HCT116 (cell line): ENCODE measurements at regions not wholly inside any gene's neighbourhood (a gene's known extent, or its start where the extent isn't known, plus 50 kb on each side); places are given as distances from the start of the nearest gene placed in this dataset.

Experiments
- ATAC-seq: fragments of 200-7000 bp; cut with Tn5 transposase; 2 replicates; pipeline ENCODE4 v1.9.1; 2020; ENCODE audit warnings: mild to moderate bottlenecking, moderate library complexity
- BruUV-seq: library from RNA; stranded (reverse); fragments of 400-500 nt; replicated peaks from 2 replicates; lab custom pipeline; 2021; lab: Mats Ljungman, UMichigan
- CTCF ChIA-PET: fragments of 300-600 bp; sonication (Branson Sonifier 250); formaldehyde crosslinking; loops from one replicate; lab custom pipeline; 2021; ENCODE audit warnings: antibody characterized with exemption; lab: Charles Lee
- POLR2A ChIA-PET: fragments of 300-600, 350-600 bp; sonication (Branson Sonifier 250); formaldehyde crosslinking; loops from one replicate; lab custom pipeline; 2021; ENCODE audit warnings: antibody characterized with exemption; lab: Charles Lee
- RAD21 ChIA-PET, 2 experiments: fragments of 300-600 bp; sonication (Branson Sonifier 250); formaldehyde crosslinking; loops; one replicate each; lab custom pipeline; 2023; ENCODE audit warnings: low total read pairs in 2 of 2; ENCODE audit not compliant: uncharacterized antibody in 2 of 2, unreplicated experiment in 2 of 2, low non-redundant PET in 1 of 2; lab: Charles Lee
- DNase-seq: peaks from one replicate; pipeline ENCODE4 v3.0.0-alpha.2; 2010; ENCODE audit warnings: low read depth, low spot score
- H2AFZ ChIP-seq: fragments of 200-600 bp; shearing (Covaris generic), sonication (generic); 2 replicates; pipeline ENCODE4 v1.6.1; 2017; ENCODE audit warnings: low read depth, mixed run types, mixed read lengths, antibody characterized with exemption, low read length; ENCODE audit not compliant: poor library complexity, severe bottlenecking
- H3K27ac ChIP-seq: 2 replicates; pipeline ENCODE4 v1.5.1; 2012; ENCODE audit warnings: low read depth, low read length
- H3K27me3 ChIP-seq: fragments of 200-600 bp; sonication (generic); 2 replicates; pipeline ENCODE4 v1.6.1; 2016; ENCODE audit warnings: mixed run types, low read length, mixed read lengths; ENCODE audit not compliant: insufficient read depth
- H3K36me3 ChIP-seq, 2 experiments: fragments of 200-500 bp in 1 of 2; fragments of 200-600 bp in 1 of 2; sonication (Bioruptor generic) in 1 of 2; sonication (generic) in 1 of 2; 2 replicates each; pipeline versions ENCODE4 v1.5.1 to v1.6.1; 2014 to 2016; ENCODE audit warnings: low read length in 2 of 2, inconsistent platforms in 1 of 2, mixed read lengths in 1 of 2, mixed run types in 1 of 2; ENCODE audit not compliant: insufficient read depth in 2 of 2, control insufficient read depth in 1 of 2
- H3K4me1 ChIP-seq, 2 experiments: fragments of 200-600 bp in 1 of 2; sonication (generic) in 1 of 2; 2 replicates each; pipeline versions ENCODE4 v1.5.1 to v1.6.1; 2012 to 2017; ENCODE audit warnings: low read length in 2 of 2, inconsistent platforms in 1 of 2, mild to moderate bottlenecking in 1 of 2, mixed read lengths in 1 of 2, mixed run types in 1 of 2, moderate library complexity in 1 of 2; ENCODE audit not compliant: insufficient read depth in 2 of 2, control insufficient read depth in 1 of 2
- H3K4me2 ChIP-seq: fragments of 200-600 bp; sonication (generic); 2 replicates; pipeline ENCODE4 v1.6.1; 2017; ENCODE audit warnings: mixed run types, low read length, mixed read lengths
- H3K4me3 ChIP-seq, 2 experiments: fragments of 200-600 bp in 1 of 2; sonication (generic) in 1 of 2; replicated peaks in 1 of 2; 2 replicates each; pipeline ENCODE4 v1.5.1; 2011 to 2016; ENCODE audit warnings: low read length in 2 of 2, control low read depth in 1 of 2, low read depth in 1 of 2, mild to moderate bottlenecking in 1 of 2, mixed read lengths in 1 of 2, mixed run types in 1 of 2
- H3K79me2 ChIP-seq: fragments of 200-600 bp; sonication (generic); 2 replicates; pipeline ENCODE4 v1.6.1; 2017; ENCODE audit warnings: mild to moderate bottlenecking, mixed run types, low read length, moderate library complexity, mixed read lengths; ENCODE audit not compliant: insufficient read depth
- H3K9ac ChIP-seq: fragments of 200-600 bp; sonication (generic); 2 replicates; pipeline ENCODE4 v1.6.1; 2016; ENCODE audit warnings: low read length, mixed read lengths
- H3K9me2 ChIP-seq: fragments of 200-600 bp; sonication (generic), shearing (Covaris generic); 2 replicates; pipeline ENCODE4 v1.6.1; 2017; ENCODE audit warnings: mixed run types, mild to moderate bottlenecking, moderate library complexity; ENCODE audit not compliant: insufficient read depth
- H3K9me3 ChIP-seq, 2 experiments: fragments of 200-500 bp in 1 of 2; fragments of 200-600 bp in 1 of 2; sonication (Bioruptor generic) in 1 of 2; sonication (generic) in 1 of 2; 2 replicates each; pipeline ENCODE4 v1.6.1; 2014 to 2017; ENCODE audit warnings: low read length in 2 of 2, mixed read lengths in 2 of 2, inconsistent platforms in 1 of 2, low read depth in 1 of 2, mild to moderate bottlenecking in 1 of 2, mixed run types in 1 of 2, moderate library complexity in 1 of 2; ENCODE audit not compliant: control insufficient read depth in 1 of 2, insufficient read depth in 1 of 2
- H4K20me1 ChIP-seq: fragments of 200-600 bp; sonication (generic), shearing (Covaris generic); 2 replicates; pipeline ENCODE4 v1.6.1; 2017; ENCODE audit warnings: mixed run types, mild to moderate bottlenecking, moderate library complexity; ENCODE audit not compliant: insufficient read depth
- CBX3 ChIP-seq: IDR thresholded peaks from 2 replicates; pipeline ENCODE4 v1.6.1; 2012; ENCODE audit warnings: low read depth
- CEBPB ChIP-seq: IDR thresholded peaks from 2 replicates; pipeline ENCODE4 v1.6.1; 2012; ENCODE audit warnings: low read depth
- EGR1 ChIP-seq: IDR thresholded peaks from 2 replicates; pipeline ENCODE4 v1.6.1; 2012; ENCODE audit warnings: low read depth
- ELF1 ChIP-seq: IDR thresholded peaks from 2 replicates; pipeline ENCODE4 v1.6.1; 2012; ENCODE audit warnings: low read depth, borderline replicate concordance
- EZH2 ChIP-seq: fragments of 200-600 bp; sonication (generic); IDR thresholded peaks from 2 replicates; pipeline ENCODE4 v1.6.1; 2017; ENCODE audit warnings: antibody characterized with exemption, mixed run types
- EZH2phosphoT487 ChIP-seq: fragments of 200-600 bp; IDR thresholded peaks from 2 replicates; pipeline ENCODE4 v1.6.1; 2018; ENCODE audit warnings: antibody characterized with exemption, borderline replicate concordance
- FOSL1 ChIP-seq: IDR thresholded peaks from 2 replicates; pipeline ENCODE4 v1.6.1; 2012; ENCODE audit warnings: low read depth
- JUND ChIP-seq: IDR thresholded peaks from 2 replicates; pipeline ENCODE4 v1.6.1; 2012
- POLR2A ChIP-seq: IDR thresholded peaks from 2 replicates; pipeline ENCODE4 v1.7.0; 2011; ENCODE audit warnings: borderline replicate concordance; ENCODE audit not compliant: insufficient read depth, insufficient read length; ENCODE audit errors: extremely low read depth
- POLR2AphosphoS5 ChIP-seq: IDR thresholded peaks from 2 replicates; pipeline ENCODE4 v1.6.1; 2011; ENCODE audit warnings: mild to moderate bottlenecking, low read depth, low read length, moderate library complexity
- RAD21 ChIP-seq: IDR thresholded peaks from 2 replicates; pipeline ENCODE4 v1.6.1; 2012; ENCODE audit warnings: low read depth, mild to moderate bottlenecking
- SP1 ChIP-seq: IDR thresholded peaks from 2 replicates; pipeline ENCODE4 v1.6.1; 2012; ENCODE audit warnings: low read depth
- SRF ChIP-seq: IDR thresholded peaks from 2 replicates; pipeline ENCODE4 v1.6.1; 2012; ENCODE audit warnings: low read depth
- YY1 ChIP-seq: IDR thresholded peaks from 2 replicates; pipeline ENCODE4 v1.6.1; 2011; ENCODE audit warnings: low read length, low read depth, moderate library complexity, mild to moderate bottlenecking; ENCODE audit not compliant: insufficient replicate concordance; ENCODE audit errors: extremely low read depth
- ZFX ChIP-seq: fragments of 450-650 bp; IDR thresholded peaks from 2 replicates; pipeline ENCODE4 v1.6.1; 2017
- intact Hi-C: fragments of 100-400 bp; cut with micrococcal nuclease; formaldehyde crosslinking; loops from 2 replicates; pipeline ENCODE4 v1.10.0; 2022
- TF ChIP-seq, protein P1 (sequence below): IDR thresholded peaks from 2 replicates; pipeline ENCODE4 v1.6.1; 2012; ENCODE audit warnings: low read depth
- TF ChIP-seq, protein P2 (sequence below), 3 experiments: fragments of 200-600 bp in 1 of 3; sonication (generic) in 1 of 3; IDR thresholded peaks in 2 of 3; conservative IDR thresholded peaks in 1 of 3; 2 replicates each; pipeline ENCODE4 v1.5.1; 2012 to 2017; ENCODE audit warnings: low read depth in 2 of 3, low read length in 2 of 3, antibody characterized with exemption in 1 of 3, borderline replicate concordance in 1 of 3, control low read depth in 1 of 3, mild to moderate bottlenecking in 1 of 3, mixed read lengths in 1 of 3, mixed run types in 1 of 3, moderate library complexity in 1 of 3; ENCODE audit not compliant: insufficient read depth in 1 of 3
- TF ChIP-seq, protein P3 (sequence below): IDR thresholded peaks from 2 replicates; pipeline ENCODE4 v1.6.1; 2012
- TF ChIP-seq, protein P4 (sequence below): IDR thresholded peaks from 2 replicates; pipeline ENCODE4 v1.6.1; 2012
- TF ChIP-seq, protein P5 (sequence below): IDR thresholded peaks from 2 replicates; pipeline ENCODE4 v1.6.1; 2011; ENCODE audit warnings: mild to moderate bottlenecking, low read length, moderate library complexity; ENCODE audit not compliant: insufficient replicate concordance; ENCODE audit errors: extremely low read depth

DNA sequence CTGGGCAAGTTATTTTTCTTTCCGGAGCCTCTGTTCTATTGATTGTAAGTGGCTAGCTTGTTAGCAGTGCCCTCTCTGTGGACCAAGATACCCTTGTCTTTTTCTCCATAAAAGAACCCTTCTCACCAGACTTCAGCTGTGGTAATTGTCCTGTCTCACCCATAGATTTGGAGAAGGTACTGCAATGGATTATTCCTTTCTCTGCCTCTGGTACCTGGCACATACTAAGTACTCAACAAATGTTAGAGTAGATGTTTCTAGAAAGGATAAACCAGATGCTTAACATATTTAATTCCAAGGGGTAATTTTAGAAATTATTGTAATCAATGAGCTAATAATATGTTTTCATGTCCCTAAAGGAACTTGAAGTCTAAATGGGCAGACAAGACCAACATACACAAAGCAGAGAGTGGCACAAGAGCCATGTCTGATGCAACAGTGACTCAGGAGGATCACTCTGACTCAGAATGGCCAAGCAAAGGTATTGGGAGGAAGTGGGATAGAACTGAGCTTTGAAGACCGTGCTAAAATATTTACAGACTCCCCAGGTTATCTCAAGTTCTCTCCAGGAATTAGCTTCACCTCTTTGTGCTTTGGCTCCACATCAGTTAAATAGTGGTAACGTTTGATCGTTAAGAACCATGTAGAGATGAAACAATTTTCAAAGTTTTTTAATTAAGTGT lies 129.7 kb upstream of the OSR1 start:
- Histone ChIP-seq H2AFZ (peak overlapping the region; percentile 10), H3K79me2 (no peaks in the 10 kb centered on the region), H4K20me1 (no peaks in the 10 kb centered on the region), H3K27ac (no peak overlapping the region; the same call in 1 of the 2 replicates), H3K9ac (no peak overlapping the region), H3K36me3 (no peaks in the 10 kb centered on the region), H3K4me3 (peak overlapping the region in 1 of 2 experiments; percentile 2; a peak in 1 of 4 replicates), H3K9me3 (no peaks in the 10 kb centered on the region), H3K9me2 (no peaks in the 10 kb centered on the region), H3K27me3 (peaks cover 8% of the 10 kb centered on the region; the same call in 1 of the 2 replicates), H3K4me1 (peaks cover 12 to 21% of the 10 kb centered on the region in 2 experiments), H3K4me2 (peak overlapping the region; percentile 52)
- ChIA-PET RAD21 (no interaction called here), CTCF (no interaction called here), POLR2A (interaction anchor here (0.7 to 1.2 kb wide), 4 partner anchors 10 to 51 kb away, joined by 3 to 6 read pairs (median 3); no protein-coding TSS in a partner anchor)
- ATAC-seq (peak; percentile 95), DNase-seq (peak; percentile 95)
- intact Hi-C loops, result loop anchor here (5.0 kb wide), 1 partner anchor 49 kb away; no protein-coding TSS in a partner anchor
- BruUV-seq, result no TSS peak
- TF ChIP-seq POLR2AphosphoS5 (peak; percentile 75), YY1 (no peak), ZFX (no peak), EZH2phosphoT487 (no peak), CBX3 (peak; percentile 96), CEBPB (peak; percentile 98), EGR1 (no peak), SP1 (peak; percentile 97), EZH2 (no peak), SRF (peak; percentile 83; the same call in 1 of the 2 replicates), ELF1 (no peak; the same call in 1 of the 2 replicates), JUND (peak; percentile 98), POLR2A (no peak), RAD21 (peak; percentile 30), FOSL1 (peak; percentile 99)
- TF ChIP-seq, protein P1, sequence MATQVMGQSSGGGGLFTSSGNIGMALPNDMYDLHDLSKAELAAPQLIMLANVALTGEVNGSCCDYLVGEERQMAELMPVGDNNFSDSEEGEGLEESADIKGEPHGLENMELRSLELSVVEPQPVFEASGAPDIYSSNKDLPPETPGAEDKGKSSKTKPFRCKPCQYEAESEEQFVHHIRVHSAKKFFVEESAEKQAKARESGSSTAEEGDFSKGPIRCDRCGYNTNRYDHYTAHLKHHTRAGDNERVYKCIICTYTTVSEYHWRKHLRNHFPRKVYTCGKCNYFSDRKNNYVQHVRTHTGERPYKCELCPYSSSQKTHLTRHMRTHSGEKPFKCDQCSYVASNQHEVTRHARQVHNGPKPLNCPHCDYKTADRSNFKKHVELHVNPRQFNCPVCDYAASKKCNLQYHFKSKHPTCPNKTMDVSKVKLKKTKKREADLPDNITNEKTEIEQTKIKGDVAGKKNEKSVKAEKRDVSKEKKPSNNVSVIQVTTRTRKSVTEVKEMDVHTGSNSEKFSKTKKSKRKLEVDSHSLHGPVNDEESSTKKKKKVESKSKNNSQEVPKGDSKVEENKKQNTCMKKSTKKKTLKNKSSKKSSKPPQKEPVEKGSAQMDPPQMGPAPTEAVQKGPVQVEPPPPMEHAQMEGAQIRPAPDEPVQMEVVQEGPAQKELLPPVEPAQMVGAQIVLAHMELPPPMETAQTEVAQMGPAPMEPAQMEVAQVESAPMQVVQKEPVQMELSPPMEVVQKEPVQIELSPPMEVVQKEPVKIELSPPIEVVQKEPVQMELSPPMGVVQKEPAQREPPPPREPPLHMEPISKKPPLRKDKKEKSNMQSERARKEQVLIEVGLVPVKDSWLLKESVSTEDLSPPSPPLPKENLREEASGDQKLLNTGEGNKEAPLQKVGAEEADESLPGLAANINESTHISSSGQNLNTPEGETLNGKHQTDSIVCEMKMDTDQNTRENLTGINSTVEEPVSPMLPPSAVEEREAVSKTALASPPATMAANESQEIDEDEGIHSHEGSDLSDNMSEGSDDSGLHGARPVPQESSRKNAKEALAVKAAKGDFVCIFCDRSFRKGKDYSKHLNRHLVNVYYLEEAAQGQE, result no peak
- TF ChIP-seq, protein P2, sequence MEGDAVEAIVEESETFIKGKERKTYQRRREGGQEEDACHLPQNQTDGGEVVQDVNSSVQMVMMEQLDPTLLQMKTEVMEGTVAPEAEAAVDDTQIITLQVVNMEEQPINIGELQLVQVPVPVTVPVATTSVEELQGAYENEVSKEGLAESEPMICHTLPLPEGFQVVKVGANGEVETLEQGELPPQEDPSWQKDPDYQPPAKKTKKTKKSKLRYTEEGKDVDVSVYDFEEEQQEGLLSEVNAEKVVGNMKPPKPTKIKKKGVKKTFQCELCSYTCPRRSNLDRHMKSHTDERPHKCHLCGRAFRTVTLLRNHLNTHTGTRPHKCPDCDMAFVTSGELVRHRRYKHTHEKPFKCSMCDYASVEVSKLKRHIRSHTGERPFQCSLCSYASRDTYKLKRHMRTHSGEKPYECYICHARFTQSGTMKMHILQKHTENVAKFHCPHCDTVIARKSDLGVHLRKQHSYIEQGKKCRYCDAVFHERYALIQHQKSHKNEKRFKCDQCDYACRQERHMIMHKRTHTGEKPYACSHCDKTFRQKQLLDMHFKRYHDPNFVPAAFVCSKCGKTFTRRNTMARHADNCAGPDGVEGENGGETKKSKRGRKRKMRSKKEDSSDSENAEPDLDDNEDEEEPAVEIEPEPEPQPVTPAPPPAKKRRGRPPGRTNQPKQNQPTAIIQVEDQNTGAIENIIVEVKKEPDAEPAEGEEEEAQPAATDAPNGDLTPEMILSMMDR (IDR thresholded peaks at IDR 0.05 in 2 of 3, conservative IDR thresholded peaks at IDR 0.05 in 1 of 3; ENCODE audit: borderline replicate concordance in 1 of 3, insufficient read depth in 1 of 3, low read depth in 2 of 3, low read length in 2 of 3), result no peak
- TF ChIP-seq, protein P3, sequence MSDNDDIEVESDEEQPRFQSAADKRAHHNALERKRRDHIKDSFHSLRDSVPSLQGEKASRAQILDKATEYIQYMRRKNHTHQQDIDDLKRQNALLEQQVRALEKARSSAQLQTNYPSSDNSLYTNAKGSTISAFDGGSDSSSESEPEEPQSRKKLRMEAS, result peak; percentile 51; the same call in 1 of the 2 replicates
- TF ChIP-seq, protein P4, sequence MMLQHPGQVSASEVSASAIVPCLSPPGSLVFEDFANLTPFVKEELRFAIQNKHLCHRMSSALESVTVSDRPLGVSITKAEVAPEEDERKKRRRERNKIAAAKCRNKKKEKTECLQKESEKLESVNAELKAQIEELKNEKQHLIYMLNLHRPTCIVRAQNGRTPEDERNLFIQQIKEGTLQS, result peak; percentile 78; the same call in 1 of the 2 replicates
- TF ChIP-seq, protein P5, sequence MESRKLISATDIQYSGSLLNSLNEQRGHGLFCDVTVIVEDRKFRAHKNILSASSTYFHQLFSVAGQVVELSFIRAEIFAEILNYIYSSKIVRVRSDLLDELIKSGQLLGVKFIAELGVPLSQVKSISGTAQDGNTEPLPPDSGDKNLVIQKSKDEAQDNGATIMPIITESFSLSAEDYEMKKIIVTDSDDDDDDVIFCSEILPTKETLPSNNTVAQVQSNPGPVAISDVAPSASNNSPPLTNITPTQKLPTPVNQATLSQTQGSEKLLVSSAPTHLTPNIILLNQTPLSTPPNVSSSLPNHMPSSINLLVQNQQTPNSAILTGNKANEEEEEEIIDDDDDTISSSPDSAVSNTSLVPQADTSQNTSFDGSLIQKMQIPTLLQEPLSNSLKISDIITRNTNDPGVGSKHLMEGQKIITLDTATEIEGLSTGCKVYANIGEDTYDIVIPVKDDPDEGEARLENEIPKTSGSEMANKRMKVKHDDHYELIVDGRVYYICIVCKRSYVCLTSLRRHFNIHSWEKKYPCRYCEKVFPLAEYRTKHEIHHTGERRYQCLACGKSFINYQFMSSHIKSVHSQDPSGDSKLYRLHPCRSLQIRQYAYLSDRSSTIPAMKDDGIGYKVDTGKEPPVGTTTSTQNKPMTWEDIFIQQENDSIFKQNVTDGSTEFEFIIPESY, result peak; percentile 79
